ENCODE measurements at regions not wholly inside any gene's neighbourhood (a gene's known extent, or its start where the extent isn't known, plus 50 kb on each side); places are given as distances from the start of the nearest gene placed in this dataset.

DNA sequence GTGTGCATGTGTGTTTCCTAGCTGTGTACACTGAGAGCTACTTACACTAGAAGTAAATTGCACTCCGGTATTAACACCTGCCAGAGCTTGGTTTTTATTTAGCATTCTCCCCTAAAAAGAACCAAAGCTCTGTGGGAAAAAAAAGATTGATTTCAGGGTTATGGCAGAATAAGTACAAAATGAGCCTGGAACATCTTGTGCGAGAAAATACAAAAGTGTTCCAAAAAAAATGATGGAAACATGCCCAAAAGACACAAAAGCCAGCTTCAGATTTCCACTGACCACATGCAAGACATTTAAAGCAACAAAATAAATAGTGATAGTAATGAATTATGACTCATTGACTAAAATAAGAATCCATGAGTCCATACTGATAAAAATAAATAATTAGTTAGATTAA, 188.3 kb downstream of the GXYLT1 start:
- no peak for DNase-seq (ENCODE audit: low read depth, low spot score)
- H3K4me3 ChIP-seq (ENCODE audit: low read depth, low read length): no peak overlapping the region
- POLR2A ChIA-PET: no interaction called here
- no peak for TF ChIP-seq CTCF (IDR thresholded peaks at IDR 0.05; ENCODE audit: insufficient read depth, low read length, missing control alignments)
- CTCF ChIA-PET: no interaction called here

DNA sequence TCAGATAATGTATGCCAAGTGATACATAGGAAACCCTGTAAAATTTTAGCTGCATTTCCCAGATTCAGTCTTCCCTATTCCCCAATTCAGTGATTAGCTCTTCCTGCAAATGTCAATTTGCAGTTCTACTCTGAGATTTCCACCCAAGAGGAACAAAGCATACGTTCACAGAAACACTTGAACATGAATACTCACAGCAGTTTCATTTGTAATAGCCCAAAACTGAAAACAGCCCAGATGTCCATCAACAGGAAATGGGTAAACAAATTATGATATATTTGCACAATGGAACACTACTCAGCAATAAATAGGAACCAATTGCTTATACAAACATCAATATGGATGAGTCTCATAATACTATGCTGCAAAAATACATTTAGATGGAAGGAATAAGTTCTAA, 194.2 kb downstream of the GXYLT1 start:
- no peak for DNase-seq (ENCODE audit: low read depth, low spot score)
- no peak overlapping the region for H3K4me3 ChIP-seq (ENCODE audit: low read depth, low read length)
- ChIA-PET CTCF (no interaction called here), POLR2A (no interaction called here)
- no peak for TF ChIP-seq CTCF (IDR thresholded peaks at IDR 0.05; ENCODE audit: insufficient read depth, low read length, missing control alignments)

- POLR2A ChIA-PET: no interaction called here
- no peak overlapping the region for H3K4me3 ChIP-seq (ENCODE audit: low read depth, low read length)
- no peak for DNase-seq (ENCODE audit: low read depth, low spot score)
- CTCF ChIA-PET: no interaction called here
- TF ChIP-seq CTCF (IDR thresholded peaks at IDR 0.05; ENCODE audit: insufficient read depth, low read length, missing control alignments): no peak
Measured at GRCh38 chr12:41946106-41946505, 198.6 kb downstream of the GXYLT1 start.

- TF ChIP-seq CTCF (IDR thresholded peaks at IDR 0.05; ENCODE audit: insufficient read depth, low read length, missing control alignments): no peak
- ChIA-PET CTCF (no interaction called here), POLR2A (no interaction called here)
- no peak overlapping the region for H3K4me3 ChIP-seq (ENCODE audit: low read depth, low read length)
- peak; percentile 28 for DNase-seq (ENCODE audit: low read depth, low spot score)
Measured at GRCh38 chr12:41944216-41944615, 200.5 kb downstream of the GXYLT1 start.

DNA sequence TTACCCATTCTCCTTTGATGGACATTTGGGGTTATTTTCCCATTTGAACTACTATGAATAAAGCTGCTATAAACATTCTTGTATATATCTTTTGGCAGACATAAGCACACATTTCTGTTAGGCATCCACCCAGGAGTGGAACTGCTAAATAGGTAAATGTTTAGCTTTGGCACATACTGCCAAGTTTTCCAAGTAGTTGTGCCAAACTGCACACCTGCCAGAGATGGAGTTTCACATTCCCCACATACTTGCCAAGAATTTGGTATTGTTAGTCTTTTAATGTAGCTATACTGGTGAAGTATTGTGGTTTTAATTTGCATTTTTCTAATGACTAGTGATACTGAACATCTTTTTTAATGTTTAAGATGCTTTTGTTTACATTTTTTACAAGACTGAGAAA, 201.0 kb downstream of the GXYLT1 start:
- ChIA-PET POLR2A (no interaction called here), CTCF (no interaction called here)
- no peak for TF ChIP-seq CTCF (IDR thresholded peaks at IDR 0.05; ENCODE audit: insufficient read depth, low read length, missing control alignments)
- H3K4me3 ChIP-seq (ENCODE audit: low read depth, low read length): no peak overlapping the region
- no peak for DNase-seq (ENCODE audit: low read depth, low spot score)

GRCh38 chr12:41942354-41942753, 202.3 kb downstream of the GXYLT1 start:
- TF ChIP-seq CTCF (IDR thresholded peaks at IDR 0.05; ENCODE audit: insufficient read depth, low read length, missing control alignments): no peak
- ChIA-PET POLR2A (no interaction called here), CTCF (no interaction called here)
- no peak for DNase-seq (ENCODE audit: low read depth, low spot score)
- H3K4me3 ChIP-seq (ENCODE audit: low read depth, low read length): no peak overlapping the region

Data from AG04449 (cell line).